Astrocyte (in vitro differentiated cells and primary cell): ENCODE measurements at regions not wholly inside any gene's neighbourhood (a gene's known extent, or its start where the extent isn't known, plus 50 kb on each side); places are given as distances from the start of the nearest gene placed in this dataset.

Experiments used
- DNase-seq: peaks from one replicate; pipeline ENCODE4 v3.0.0-alpha.2; 2010; ENCODE audit warnings: low read depth
- FAIRE-seq: peaks from 2 replicates; lab custom pipeline; 2011; peaks lifted over from hg19 to GRCh38; lab: Jason Lieb, UNC
- H2AFZ ChIP-seq: 2 replicates; pipeline ENCODE4 v1.6.0; 2012; ENCODE audit warnings: low read depth, low read length, inconsistent platforms
- H3K27ac ChIP-seq: 2 replicates; pipeline ENCODE4 v1.5.1; 2011; ENCODE audit warnings: low read depth, low read length, inconsistent platforms
- H3K27me3 ChIP-seq: 2 replicates; pipeline ENCODE4 v1.6.0; 2011; ENCODE audit warnings: low read length, inconsistent platforms; ENCODE audit not compliant: insufficient read depth
- H3K36me3 ChIP-seq: 2 replicates; pipeline ENCODE4 v1.5.1; 2011; ENCODE audit warnings: low read length, inconsistent platforms; ENCODE audit not compliant: insufficient read depth
- H3K4me1 ChIP-seq: 2 replicates; pipeline ENCODE4 v1.5.1; 2011; ENCODE audit warnings: low read length, inconsistent platforms; ENCODE audit not compliant: insufficient read depth
- H3K4me2 ChIP-seq: 2 replicates; pipeline ENCODE4 v1.6.0; 2012; ENCODE audit warnings: low read length, inconsistent platforms
- H3K4me3 ChIP-seq: 2 replicates; pipeline ENCODE4 v1.5.1; 2011; ENCODE audit warnings: low read depth, mild to moderate bottlenecking, low read length, inconsistent platforms; ENCODE audit not compliant: insufficient read depth
- H3K79me2 ChIP-seq: 2 replicates; pipeline ENCODE4 v1.6.0; 2012; ENCODE audit warnings: mild to moderate bottlenecking, low read length, inconsistent platforms; ENCODE audit not compliant: insufficient read depth
- H3K9ac ChIP-seq: 2 replicates; pipeline ENCODE4 v1.6.0; 2012; ENCODE audit warnings: mild to moderate bottlenecking, low read length, inconsistent platforms
- H3K9me3 ChIP-seq: 2 replicates; pipeline ENCODE4 v1.5.1; 2012; ENCODE audit warnings: low read depth, mild to moderate bottlenecking, low read length, inconsistent platforms; ENCODE audit not compliant: insufficient read depth
- H4K20me1 ChIP-seq: 2 replicates; pipeline ENCODE4 v1.6.0; 2012; ENCODE audit warnings: low read length, inconsistent platforms; ENCODE audit not compliant: insufficient read depth
- H3K27ac Mint-ChIP-seq: one replicate; pipeline ENCODE4 v1.8.0; 2021; ENCODE audit warnings: mild to moderate bottlenecking, mixed read lengths; ENCODE audit not compliant: unreplicated experiment
- H3K27me3 Mint-ChIP-seq: one replicate; pipeline ENCODE4 v1.8.0; 2021; ENCODE audit warnings: low read depth, mixed read lengths; ENCODE audit not compliant: unreplicated experiment
- H3K36me3 Mint-ChIP-seq: one replicate; pipeline ENCODE4 v1.8.0; 2021; ENCODE audit warnings: low read depth, mixed read lengths; ENCODE audit not compliant: unreplicated experiment
- H3K4me1 Mint-ChIP-seq: one replicate; pipeline ENCODE4 v1.8.0; 2021; ENCODE audit warnings: low read depth, mixed read lengths; ENCODE audit not compliant: unreplicated experiment
- H3K4me3 Mint-ChIP-seq: one replicate; pipeline ENCODE4 v1.8.0; 2021; ENCODE audit warnings: mild to moderate bottlenecking, moderate library complexity, mixed read lengths; ENCODE audit not compliant: unreplicated experiment
- H3K9me3 Mint-ChIP-seq: one replicate; pipeline ENCODE4 v1.8.0; 2021; ENCODE audit warnings: mild to moderate bottlenecking, mixed read lengths; ENCODE audit not compliant: unreplicated experiment
- EZH2 ChIP-seq: IDR thresholded peaks from 2 replicates; pipeline ENCODE4 v1.6.1; 2012; ENCODE audit warnings: mild to moderate bottlenecking, low read length, inconsistent platforms; ENCODE audit not compliant: insufficient read depth
- TF ChIP-seq, protein P1 (sequence below): IDR thresholded peaks from 2 replicates; pipeline ENCODE4 v1.5.1; 2011; ENCODE audit warnings: low read depth, mild to moderate bottlenecking, inconsistent platforms, low read length, moderate library complexity; ENCODE audit not compliant: insufficient read depth

DNA sequence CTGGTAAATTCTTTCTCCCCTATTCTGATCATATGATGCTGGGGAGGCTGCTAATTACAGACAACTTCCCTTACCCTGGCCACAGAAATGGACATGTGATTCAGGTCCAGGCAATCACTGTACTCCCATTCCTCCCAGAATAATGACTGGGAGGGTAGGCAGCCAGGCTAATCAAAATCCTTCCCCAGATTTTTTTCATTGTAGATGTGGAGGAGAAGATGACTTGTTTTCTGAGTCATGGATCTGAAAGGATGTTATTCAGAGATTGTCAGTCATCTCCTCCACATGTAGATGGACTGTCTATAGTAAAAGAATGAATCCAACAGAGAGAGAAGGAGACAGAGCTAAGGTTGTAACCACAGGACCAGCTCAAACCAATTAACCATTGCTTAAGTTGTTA, 123.9 kb upstream of the PUM3 start:
- no peak overlapping the region for H3K4me3 ChIP-seq
- no peak overlapping the region for H3K4me2 ChIP-seq
- no peaks in the 10 kb centered on the region for H3K4me1 ChIP-seq
- H3K9me3 Mint-ChIP-seq: peaks cover 10% of the 10 kb centered on the region
- DNase-seq: no peak
- no peak overlapping the region for H3K4me3 Mint-ChIP-seq
- H3K36me3 Mint-ChIP-seq: peaks cover 4% of the 10 kb centered on the region
- peaks cover 4% of the 10 kb centered on the region for H3K27me3 ChIP-seq
- H2AFZ ChIP-seq: no peak overlapping the region
- TF ChIP-seq, protein P1, sequence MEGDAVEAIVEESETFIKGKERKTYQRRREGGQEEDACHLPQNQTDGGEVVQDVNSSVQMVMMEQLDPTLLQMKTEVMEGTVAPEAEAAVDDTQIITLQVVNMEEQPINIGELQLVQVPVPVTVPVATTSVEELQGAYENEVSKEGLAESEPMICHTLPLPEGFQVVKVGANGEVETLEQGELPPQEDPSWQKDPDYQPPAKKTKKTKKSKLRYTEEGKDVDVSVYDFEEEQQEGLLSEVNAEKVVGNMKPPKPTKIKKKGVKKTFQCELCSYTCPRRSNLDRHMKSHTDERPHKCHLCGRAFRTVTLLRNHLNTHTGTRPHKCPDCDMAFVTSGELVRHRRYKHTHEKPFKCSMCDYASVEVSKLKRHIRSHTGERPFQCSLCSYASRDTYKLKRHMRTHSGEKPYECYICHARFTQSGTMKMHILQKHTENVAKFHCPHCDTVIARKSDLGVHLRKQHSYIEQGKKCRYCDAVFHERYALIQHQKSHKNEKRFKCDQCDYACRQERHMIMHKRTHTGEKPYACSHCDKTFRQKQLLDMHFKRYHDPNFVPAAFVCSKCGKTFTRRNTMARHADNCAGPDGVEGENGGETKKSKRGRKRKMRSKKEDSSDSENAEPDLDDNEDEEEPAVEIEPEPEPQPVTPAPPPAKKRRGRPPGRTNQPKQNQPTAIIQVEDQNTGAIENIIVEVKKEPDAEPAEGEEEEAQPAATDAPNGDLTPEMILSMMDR: no peak
- TF ChIP-seq EZH2: no peak
- H3K36me3 ChIP-seq: no peaks in the 10 kb centered on the region
- peaks cover 15% of the 10 kb centered on the region for H3K4me1 Mint-ChIP-seq
- no peak for FAIRE-seq
- no peaks in the 10 kb centered on the region for H4K20me1 ChIP-seq
- no peaks in the 10 kb centered on the region for H3K79me2 ChIP-seq
- H3K27ac Mint-ChIP-seq: no peak overlapping the region
- no peak overlapping the region for H3K9ac ChIP-seq
- H3K27me3 Mint-ChIP-seq: no peaks in the 10 kb centered on the region
- no peak overlapping the region for H3K27ac ChIP-seq
- no peaks in the 10 kb centered on the region for H3K9me3 ChIP-seq

DNA sequence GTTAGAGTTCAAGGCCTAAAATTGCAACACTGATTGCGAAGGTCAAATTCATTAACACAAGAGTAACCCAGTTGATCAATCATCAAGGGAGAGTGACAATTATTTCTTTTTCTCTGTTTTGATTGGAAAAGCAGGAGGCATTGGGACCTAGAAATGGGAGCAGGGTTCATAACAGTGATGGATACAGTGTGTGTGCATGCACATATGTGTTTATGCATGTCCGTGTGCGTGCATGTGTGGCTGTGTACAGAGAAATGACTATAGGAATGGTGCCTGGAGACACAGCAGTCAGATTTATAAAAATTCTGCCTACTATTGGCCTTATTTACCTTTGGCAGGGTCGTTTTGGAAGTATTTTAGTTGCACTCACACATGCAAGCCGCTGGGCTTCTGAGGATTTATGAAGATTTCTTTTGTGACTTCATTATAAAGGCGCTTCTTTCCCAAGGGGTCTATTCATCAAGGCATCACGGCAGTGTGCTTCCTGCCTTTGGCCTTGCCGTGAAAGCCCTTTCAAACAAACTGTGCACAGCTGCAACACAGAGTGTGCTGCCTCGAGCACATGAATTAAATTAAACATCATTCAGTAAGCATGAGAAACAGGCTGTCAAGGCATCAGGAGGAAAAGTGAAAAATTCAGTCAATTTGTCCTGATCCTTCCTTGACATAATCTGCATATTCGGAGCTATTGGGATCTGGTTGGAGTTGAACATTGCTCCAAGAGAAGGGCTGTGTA, 122.8 kb upstream of the PUM3 start:
- Mint-ChIP-seq H3K4me3 (no peak overlapping the region), H3K36me3 (no peaks in the 10 kb centered on the region), H3K4me1 (peaks cover 15% of the 10 kb centered on the region), H3K9me3 (peaks cover 3% of the 10 kb centered on the region), H3K27ac (no peak overlapping the region), H3K27me3 (no peaks in the 10 kb centered on the region)
- H2AFZ ChIP-seq: no peak overlapping the region
- no peaks in the 10 kb centered on the region for H3K36me3 ChIP-seq
- H3K27me3 ChIP-seq: peaks cover 4% of the 10 kb centered on the region
- DNase-seq (no peak), FAIRE-seq (no peak)
- TF ChIP-seq, protein P1: no peak
- TF ChIP-seq EZH2: no peak
- no peaks in the 10 kb centered on the region for H4K20me1 ChIP-seq
- no peaks in the 10 kb centered on the region for H3K79me2 ChIP-seq
- no peak overlapping the region for H3K4me3 ChIP-seq
- H3K4me2 ChIP-seq: no peak overlapping the region
- H3K9ac ChIP-seq: no peak overlapping the region
- H3K9me3 ChIP-seq: no peaks in the 10 kb centered on the region
- H3K4me1 ChIP-seq: no peaks in the 10 kb centered on the region
- no peak overlapping the region for H3K27ac ChIP-seq

DNA sequence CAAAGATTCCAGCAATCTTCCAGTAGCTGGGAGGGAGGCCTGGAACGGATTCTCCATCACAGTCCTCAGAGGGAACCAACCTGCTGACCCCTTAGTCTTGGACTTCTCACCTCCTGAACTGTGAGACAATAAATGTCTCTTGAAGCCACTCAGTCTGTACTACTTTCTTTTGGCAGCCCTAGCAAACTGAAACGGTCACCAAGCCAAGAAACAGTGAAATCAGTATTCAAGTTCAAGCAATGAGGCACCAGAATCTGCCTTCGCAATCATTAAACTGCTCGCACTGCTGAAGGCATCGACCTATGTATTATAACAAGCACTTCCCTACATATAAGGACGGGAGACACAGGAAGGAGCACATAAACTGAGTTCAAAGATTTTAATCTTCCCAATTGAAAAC, 120.6 kb upstream of the PUM3 start:
- Histone ChIP-seq H3K27me3 (peaks cover 4% of the 10 kb centered on the region), H3K4me3 (no peak overlapping the region), H3K79me2 (no peaks in the 10 kb centered on the region), H3K4me2 (no peak overlapping the region), H3K9ac (no peak overlapping the region), H3K4me1 (no peaks in the 10 kb centered on the region), H3K27ac (no peak overlapping the region), H3K9me3 (no peaks in the 10 kb centered on the region), H2AFZ (no peak overlapping the region), H4K20me1 (no peaks in the 10 kb centered on the region), H3K36me3 (no peaks in the 10 kb centered on the region)
- peaks cover 2% of the 10 kb centered on the region for H3K9me3 Mint-ChIP-seq
- no peak for DNase-seq
- no peaks in the 10 kb centered on the region for H3K36me3 Mint-ChIP-seq
- H3K27ac Mint-ChIP-seq: no peak overlapping the region
- no peak overlapping the region for H3K4me3 Mint-ChIP-seq
- TF ChIP-seq, protein P1: no peak
- TF ChIP-seq EZH2: no peak
- no peak for FAIRE-seq
- H3K4me1 Mint-ChIP-seq: peaks cover 15% of the 10 kb centered on the region
- no peaks in the 10 kb centered on the region for H3K27me3 Mint-ChIP-seq
